ENCODE measurements at regions not wholly inside any gene's neighbourhood (a gene's known extent, or its start where the extent isn't known, plus 50 kb on each side); places are given as distances from the start of the nearest gene placed in this dataset.

DNA sequence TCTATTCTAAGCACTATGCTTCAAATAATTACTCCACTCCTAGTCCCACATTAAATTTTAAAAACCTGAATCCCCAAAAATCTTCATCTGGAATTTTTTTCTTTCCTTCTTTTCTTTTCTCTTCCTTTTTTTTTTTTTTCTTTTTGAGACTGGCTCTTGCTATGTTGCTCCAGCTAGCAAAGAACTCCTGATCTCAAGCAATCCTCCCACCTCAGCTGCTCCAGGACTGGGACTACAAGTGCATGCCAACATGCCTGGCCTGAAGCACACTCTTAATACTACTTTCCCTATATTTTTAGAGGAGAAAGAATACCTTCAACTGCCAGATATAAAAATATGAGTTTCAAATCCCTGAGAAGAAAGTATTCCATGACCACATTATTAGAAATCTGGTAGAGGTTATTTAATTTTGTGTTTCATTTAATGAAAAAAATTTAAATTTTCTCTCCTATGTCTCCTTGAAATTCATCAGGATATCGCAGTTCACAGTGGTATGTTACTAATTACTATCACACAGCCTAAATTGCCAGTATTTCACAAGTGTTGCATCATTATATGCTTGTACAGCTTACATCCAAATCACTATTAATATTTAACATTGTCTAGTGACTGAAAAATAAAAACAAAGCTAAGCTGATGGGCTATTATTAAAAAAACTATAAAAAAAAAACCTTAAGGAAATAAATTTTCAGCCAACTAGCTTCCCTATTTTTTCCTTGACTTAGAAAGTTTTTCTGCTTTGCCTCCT, 227.8 kb downstream of the NAF1 start:
- Histone ChIP-seq H3K4me1 (no peaks in the 10 kb centered on the region), H3K4me2 (ENCODE audit: low read length) (no peak overlapping the region), H3K27ac (no peak overlapping the region), H3K27me3 (ENCODE audit: control insufficient read depth, insufficient read depth, low read length) (no peaks in the 10 kb centered on the region), H3K79me2 (no peaks in the 10 kb centered on the region), H3K9ac (no peak overlapping the region), H3K4me3 (ENCODE audit: low read depth, low read length) (no peak overlapping the region), H3K9me3 (ENCODE audit: control insufficient read depth, low read length) (no peaks in the 10 kb centered on the region), H2AFZ (no peak overlapping the region), H3K36me3 (ENCODE audit: control insufficient read depth, insufficient read depth, low read length) (no peaks in the 10 kb centered on the region)
- TF ChIP-seq CTCF (IDR thresholded peaks at IDR 0.05): no peak

DNA sequence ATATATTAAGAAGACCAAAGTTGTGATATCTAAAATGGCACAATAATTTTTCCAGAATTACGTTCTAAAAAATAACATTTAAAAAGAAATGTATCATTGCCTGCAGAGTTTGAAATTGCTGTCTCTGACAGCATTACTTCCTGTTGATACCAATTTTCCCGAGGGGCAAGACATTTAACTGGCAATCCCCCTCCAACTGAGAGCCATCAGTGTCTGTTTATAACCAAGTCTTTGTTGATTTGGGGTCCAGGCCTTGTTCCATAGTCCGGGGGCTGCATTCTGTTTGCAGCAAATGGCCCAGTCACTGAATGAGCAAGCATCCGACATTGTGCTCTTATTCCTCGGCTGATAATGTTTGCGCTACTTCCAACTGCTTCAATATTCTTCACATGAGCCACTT, 231.5 kb downstream of the NAF1 start:
- no peak for TF ChIP-seq CTCF (IDR thresholded peaks at IDR 0.05)

GRCh38 chr4:162931286-162931685, 235.4 kb downstream of the NAF1 start:
- H3K4me2 ChIP-seq (ENCODE audit: low read length): no peak overlapping the region

More for the DNA sequence above, 231.5 kb downstream of the NAF1 start:
- Histone ChIP-seq H3K27ac (no peak overlapping the region), H3K9ac (no peak overlapping the region), H3K4me1 (no peaks in the 10 kb centered on the region), H3K36me3 (ENCODE audit: control insufficient read depth, insufficient read depth, low read length) (no peaks in the 10 kb centered on the region), H3K4me3 (ENCODE audit: low read depth, low read length) (no peak overlapping the region), H2AFZ (no peak overlapping the region), H3K27me3 (ENCODE audit: control insufficient read depth, insufficient read depth, low read length) (no peaks in the 10 kb centered on the region), H3K9me3 (ENCODE audit: control insufficient read depth, low read length) (no peaks in the 10 kb centered on the region), H3K79me2 (no peaks in the 10 kb centered on the region), H3K4me2 (ENCODE audit: low read length) (no peak overlapping the region)

GRCh38 chr4:162921178-162921785, 245.4 kb downstream of the NAF1 start:
- Histone ChIP-seq H3K4me1 (no peaks in the 10 kb centered on the region), H2AFZ (no peak overlapping the region), H3K4me3 (ENCODE audit: low read depth, low read length) (no peak overlapping the region), H3K9me3 (ENCODE audit: control insufficient read depth, low read length) (no peaks in the 10 kb centered on the region), H3K27me3 (ENCODE audit: control insufficient read depth, insufficient read depth, low read length) (no peaks in the 10 kb centered on the region), H3K79me2 (no peaks in the 10 kb centered on the region), H3K4me2 (ENCODE audit: low read length) (no peak overlapping the region), H3K9ac (no peak overlapping the region), H3K27ac (no peak overlapping the region), H3K36me3 (ENCODE audit: control insufficient read depth, insufficient read depth, low read length) (no peaks in the 10 kb centered on the region)
- no peak for TF ChIP-seq CTCF (IDR thresholded peaks at IDR 0.05)

More at GRCh38 chr4:162931286-162931685, 235.4 kb downstream of the NAF1 start:
- Histone ChIP-seq H3K4me1 (no peaks in the 10 kb centered on the region), H2AFZ (no peak overlapping the region), H3K36me3 (ENCODE audit: control insufficient read depth, insufficient read depth, low read length) (no peaks in the 10 kb centered on the region), H3K27ac (no peak overlapping the region), H3K4me3 (ENCODE audit: low read depth, low read length) (no peak overlapping the region), H3K9ac (no peak overlapping the region), H3K9me3 (ENCODE audit: control insufficient read depth, low read length) (no peaks in the 10 kb centered on the region), H3K79me2 (no peaks in the 10 kb centered on the region), H3K27me3 (ENCODE audit: control insufficient read depth, insufficient read depth, low read length) (no peaks in the 10 kb centered on the region)
- no peak for TF ChIP-seq CTCF (IDR thresholded peaks at IDR 0.05)

Measured in parathyroid adenoma (tissue), 2 donors.